HepG2 (cell line): ENCODE measurements at regions not wholly inside any gene's neighbourhood (a gene's known extent, or its start where the extent isn't known, plus 50 kb on each side); places are given as distances from the start of the nearest gene placed in this dataset.

Source experiments
- ATAC-seq: fragments of 200-7000 bp; cut with Tn5 transposase; 3 replicates; pipeline ENCODE4 v1.9.1; 2020; ENCODE audit warnings: mild to moderate bottlenecking, moderate library complexity
- BruUV-seq: library from RNA; stranded (reverse); fragments of 400-500 nt; replicated peaks from 2 replicates; lab custom pipeline; 2021; lab: Mats Ljungman, UMichigan
- CTCF ChIA-PET: fragments of 300-600 bp; formaldehyde crosslinking; extraction: SDS; loops from one replicate; lab custom pipeline; 2021; ENCODE audit warnings: low total read pairs, inconsistent platforms, low intra/inter-chr PET ratio; lab: Yijun Ruan, JAX
- POLR2A ChIA-PET: fragments of 350-600 bp; sonication (Branson Sonifier 250); formaldehyde crosslinking; loops from one replicate; lab custom pipeline; 2020; ENCODE audit warnings: antibody characterized with exemption, inconsistent platforms; lab: Yijun Ruan, JAX
- DNase-seq: peaks from one replicate; pipeline ENCODE4 v3.0.0-alpha.2; 2015; ENCODE audit warnings: low spot score
- FAIRE-seq: peaks from 3 replicates; lab custom pipeline; 2011; peaks lifted over from hg19 to GRCh38; lab: Jason Lieb, UNC
- H2AFZ ChIP-seq: one replicate; pipeline ENCODE4 v1.6.1; 2011; ENCODE audit warnings: low read length, inconsistent platforms
- H3K27ac ChIP-seq: fragments of 300-600 bp; 3 replicates; pipeline ENCODE4 v1.8.0; 2011; ENCODE audit warnings: mixed run types, mild to moderate bottlenecking, mixed read lengths, low read length, inconsistent platforms; ENCODE audit not compliant: insufficient read depth; ENCODE audit errors: extremely low read length
- H3K27me3 ChIP-seq, 2 experiments: fragments of 200-600 bp in 1 of 2; 2 replicates in 1 of 2; 3 replicates in 1 of 2; pipeline versions ENCODE4 v1.6.0 to v1.8.0; 2011; ENCODE audit warnings: low read length in 2 of 2, mild to moderate bottlenecking in 2 of 2, moderate library complexity in 2 of 2, inconsistent platforms in 1 of 2; ENCODE audit not compliant: insufficient read depth in 2 of 2, control insufficient read depth in 1 of 2
- H3K36me3 ChIP-seq, 2 experiments: fragments of 200-600 bp in 1 of 2; replicated peaks in 1 of 2; 2 replicates in 1 of 2; 3 replicates in 1 of 2; pipeline versions ENCODE4 v1.5.1 to v1.8.0; 2011; ENCODE audit warnings: low read length in 2 of 2, inconsistent platforms in 1 of 2; ENCODE audit not compliant: insufficient read depth in 2 of 2, control insufficient read depth in 1 of 2
- H3K4me1 ChIP-seq: 2 replicates; pipeline ENCODE4 v1.5.1; 2012; ENCODE audit warnings: low read length, inconsistent platforms; ENCODE audit not compliant: insufficient read depth
- H3K4me2 ChIP-seq: 2 replicates; pipeline ENCODE4 v1.6.0; 2011; ENCODE audit warnings: low read depth, low read length, inconsistent platforms
- H3K4me3 ChIP-seq, 3 experiments: fragments of 200-600 bp in 1 of 3; sonication (generic), shearing (Covaris generic) in 1 of 3; replicated peaks in 1 of 3; 2 replicates each; pipeline ENCODE4 v1.5.1; 2011 to 2016; ENCODE audit warnings: low read length in 3 of 3, inconsistent platforms in 2 of 3, low read depth in 2 of 3, mild to moderate bottlenecking in 2 of 3, control low read depth in 1 of 3, mixed read lengths in 1 of 3; ENCODE audit not compliant: insufficient read depth in 1 of 3
- H3K79me2 ChIP-seq: one replicate; pipeline ENCODE4 v1.6.1; 2011; ENCODE audit warnings: low read length, inconsistent platforms; ENCODE audit not compliant: insufficient read depth
- H3K9ac ChIP-seq: 2 replicates; pipeline ENCODE4 v1.6.0; 2011; ENCODE audit warnings: mild to moderate bottlenecking, low read depth, low read length, inconsistent platforms; ENCODE audit not compliant: insufficient read depth
- H3K9me3 ChIP-seq: 2 replicates; pipeline ENCODE4 v1.5.1; 2012; ENCODE audit warnings: mild to moderate bottlenecking, low read length
- H4K20me1 ChIP-seq: 2 replicates; pipeline ENCODE4 v1.6.0; 2011; ENCODE audit warnings: inconsistent platforms, mild to moderate bottlenecking, low read length, moderate library complexity; ENCODE audit not compliant: insufficient read depth
- GTF2F1 ChIP-seq: fragments of 150-350 bp; IDR thresholded peaks from 2 replicates; pipeline ENCODE4 v1.6.1; 2014; ENCODE audit warnings: low read length
- HES4 ChIP-seq: sonication (generic); formaldehyde crosslinking; IDR thresholded peaks from 2 replicates; pipeline ENCODE4 v1.9.0; 2021; ENCODE audit warnings: mild to moderate bottlenecking, missing genetic modification reagents, borderline replicate concordance
- JUNB ChIP-seq: sonication (generic); formaldehyde crosslinking; IDR thresholded peaks from 2 replicates; pipeline ENCODE4 v1.8.0; 2022; ENCODE audit warnings: missing genetic modification reagents, mild to moderate bottlenecking, borderline replicate concordance
- SRSF4 ChIP-seq: fragments of 200-400 bp; formaldehyde crosslinking; IDR thresholded peaks from one replicate; pipeline ENCODE4 v1.6.1; 2018; ENCODE audit warnings: mild to moderate bottlenecking, low read depth, low read length, moderate library complexity; ENCODE audit not compliant: poor library complexity, severe bottlenecking
- TMF1 ChIP-seq: sonication (generic); formaldehyde crosslinking; IDR thresholded peaks from 2 replicates; pipeline ENCODE4 v1.8.1; 2022; ENCODE audit warnings: low read depth, missing genetic modification reagents
- ZBTB8A ChIP-seq: sonication (generic); formaldehyde crosslinking; IDR thresholded peaks from 2 replicates; pipeline ENCODE4 v1.4.0; 2020; ENCODE audit warnings: mild to moderate bottlenecking, low read depth, missing genetic modification reagents, borderline replicate concordance
- ZKSCAN1 ChIP-seq: fragments of 150-350 bp; IDR thresholded peaks from 2 replicates; pipeline ENCODE4 v1.6.1; 2014; ENCODE audit warnings: low read length
- ZMYM4 ChIP-seq: sonication (generic); formaldehyde crosslinking; IDR thresholded peaks from 2 replicates; pipeline ENCODE4 v1.8.1; 2023; ENCODE audit warnings: mild to moderate bottlenecking, missing genetic modification reagents
- ZNF296 ChIP-seq: sonication (generic); formaldehyde crosslinking; conservative IDR thresholded peaks from 2 replicates; pipeline ENCODE4 v1.5.0; 2020; ENCODE audit warnings: mild to moderate bottlenecking, missing genetic modification reagents
- ZNF629 ChIP-seq: sonication (generic); formaldehyde crosslinking; conservative IDR thresholded peaks from 2 replicates; pipeline ENCODE4 v1.5.0; 2020; ENCODE audit warnings: missing genetic modification reagents
- ZSCAN21 ChIP-seq: sonication (generic); formaldehyde crosslinking; IDR thresholded peaks from 2 replicates; pipeline ENCODE4 v1.8.0; 2022; ENCODE audit warnings: mild to moderate bottlenecking, missing genetic modification reagents, moderate library complexity, borderline replicate concordance
- WGBS: methylation state at CpG from one replicate; pipeline ENCODE4 v1.1.6; 2017; ENCODE audit warnings: low lambda C conversion rate; 5-methylcytosine and 5-hydroxymethylcytosine counted together
- in situ Hi-C: cut with HindIII; loops from 2 replicates; pipeline ENCODE4 v1.10.0; 2017; ENCODE audit warnings: low pct_unique_long_range_greater_than_20kb; ENCODE audit not compliant: extremely low pct_ligation_motif_present
- intact Hi-C: fragments of 100-400 bp; cut with micrococcal nuclease; formaldehyde crosslinking; loops from one replicate; pipeline ENCODE4 v1.10.0; 2022; ENCODE audit not compliant: unreplicated experiment
- TF ChIP-seq, protein P1 (sequence below): sonication (generic); formaldehyde crosslinking; IDR thresholded peaks from 2 replicates; pipeline ENCODE4 v1.8.0; 2022; ENCODE audit warnings: missing genetic modification reagents, mild to moderate bottlenecking, borderline replicate concordance
- TF ChIP-seq, protein P2 (sequence below): sonication (generic); formaldehyde crosslinking; IDR thresholded peaks from 2 replicates; pipeline ENCODE4 v1.4.0; 2020; ENCODE audit warnings: missing genetic modification reagents
- TF ChIP-seq, protein P3 (sequence below): sonication (generic); formaldehyde crosslinking; IDR thresholded peaks from 2 replicates; pipeline ENCODE4 v1.5.0; 2020; ENCODE audit warnings: missing genetic modification reagents, mild to moderate bottlenecking, borderline replicate concordance

DNA sequence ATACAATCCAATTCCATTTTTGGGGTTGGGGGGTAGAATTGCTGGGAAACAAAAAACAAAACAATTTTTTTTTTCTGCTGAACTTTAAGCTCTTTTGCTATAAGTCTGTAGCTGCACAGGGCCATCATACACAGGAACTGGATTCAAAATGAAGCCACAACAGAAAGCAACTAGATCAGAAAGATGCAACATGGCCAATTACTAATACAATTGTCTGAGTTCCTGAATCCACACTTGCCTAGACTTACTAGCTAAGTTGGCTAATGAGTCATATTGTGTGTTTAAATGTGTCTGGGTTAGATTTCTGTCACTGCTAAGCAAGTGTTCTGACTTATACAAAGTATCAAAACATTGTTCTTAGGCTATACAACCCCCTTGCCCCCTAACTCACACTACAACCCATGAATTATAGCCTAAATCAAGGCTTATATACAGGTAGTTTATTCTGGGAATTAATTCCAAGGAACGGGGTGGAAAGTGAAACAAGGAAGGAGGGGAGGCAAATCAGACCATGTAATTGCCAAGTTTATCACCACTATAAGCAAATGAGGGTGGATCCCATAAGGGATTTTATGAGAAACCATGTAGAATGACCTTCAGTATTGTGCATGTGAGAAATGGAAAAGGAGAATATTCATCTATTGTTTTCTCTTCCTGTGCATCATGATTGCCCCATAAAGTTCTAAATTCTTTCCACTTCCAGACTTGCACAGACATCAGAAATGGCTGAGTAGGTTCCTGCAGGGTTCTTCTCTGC, 337.9 kb upstream of the SORCS1 start:
- H3K27me3 ChIP-seq: no peaks in the 10 kb centered on the region; a peak in 1 of 5 replicates
- no peak overlapping the region for H2AFZ ChIP-seq
- no peaks in the 10 kb centered on the region for H3K36me3 ChIP-seq
- 0% methylated on average over 1 of the region's 1 CpG for WGBS
- H3K27ac ChIP-seq: no peak overlapping the region
- no peak overlapping the region for H3K4me3 ChIP-seq
- CTCF ChIA-PET: no interaction called here
- in situ Hi-C loops (no loop called here), intact Hi-C loops (no loop called here)
- no peak overlapping the region for H3K4me2 ChIP-seq
- no peaks in the 10 kb centered on the region for H3K4me1 ChIP-seq
- peaks cover 86% of the 10 kb centered on the region for H3K9me3 ChIP-seq
- no peak overlapping the region for H3K9ac ChIP-seq
- ATAC-seq (no peak), FAIRE-seq (no peak), DNase-seq (no peak)
- no peaks in the 10 kb centered on the region for H4K20me1 ChIP-seq
- TF ChIP-seq GTF2F1 (no peak), TMF1 (CRISPR knock-in tag) (no peak), ZSCAN21 (CRISPR knock-in tag) (no peak), JUNB (CRISPR knock-in tag) (no peak), ZMYM4 (CRISPR knock-in tag) (no peak), HES4 (CRISPR knock-in tag) (no peak), ZBTB8A (CRISPR knock-in tag) (no peak), SRSF4 (no peak), ZNF296 (CRISPR knock-in tag) (no peak), ZNF629 (CRISPR knock-in tag) (no peak), ZKSCAN1 (no peak)
- TF ChIP-seq, protein P1, sequence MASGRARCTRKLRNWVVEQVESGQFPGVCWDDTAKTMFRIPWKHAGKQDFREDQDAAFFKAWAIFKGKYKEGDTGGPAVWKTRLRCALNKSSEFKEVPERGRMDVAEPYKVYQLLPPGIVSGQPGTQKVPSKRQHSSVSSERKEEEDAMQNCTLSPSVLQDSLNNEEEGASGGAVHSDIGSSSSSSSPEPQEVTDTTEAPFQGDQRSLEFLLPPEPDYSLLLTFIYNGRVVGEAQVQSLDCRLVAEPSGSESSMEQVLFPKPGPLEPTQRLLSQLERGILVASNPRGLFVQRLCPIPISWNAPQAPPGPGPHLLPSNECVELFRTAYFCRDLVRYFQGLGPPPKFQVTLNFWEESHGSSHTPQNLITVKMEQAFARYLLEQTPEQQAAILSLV (CRISPR knock-in tag): no peak
- TF ChIP-seq, protein P2, sequence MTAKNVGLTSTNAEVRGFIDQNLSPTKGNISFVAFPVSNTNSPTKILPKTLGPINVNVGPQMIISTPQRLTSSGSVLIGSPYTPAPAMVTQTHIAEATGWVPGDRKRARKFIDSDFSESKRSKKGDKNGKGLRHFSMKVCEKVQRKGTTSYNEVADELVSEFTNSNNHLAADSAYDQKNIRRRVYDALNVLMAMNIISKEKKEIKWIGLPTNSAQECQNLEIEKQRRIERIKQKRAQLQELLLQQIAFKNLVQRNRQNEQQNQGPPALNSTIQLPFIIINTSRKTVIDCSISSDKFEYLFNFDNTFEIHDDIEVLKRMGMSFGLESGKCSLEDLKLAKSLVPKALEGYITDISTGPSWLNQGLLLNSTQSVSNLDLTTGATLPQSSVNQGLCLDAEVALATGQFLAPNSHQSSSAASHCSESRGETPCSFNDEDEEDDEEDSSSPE (CRISPR knock-in tag): no peak
- TF ChIP-seq, protein P3, sequence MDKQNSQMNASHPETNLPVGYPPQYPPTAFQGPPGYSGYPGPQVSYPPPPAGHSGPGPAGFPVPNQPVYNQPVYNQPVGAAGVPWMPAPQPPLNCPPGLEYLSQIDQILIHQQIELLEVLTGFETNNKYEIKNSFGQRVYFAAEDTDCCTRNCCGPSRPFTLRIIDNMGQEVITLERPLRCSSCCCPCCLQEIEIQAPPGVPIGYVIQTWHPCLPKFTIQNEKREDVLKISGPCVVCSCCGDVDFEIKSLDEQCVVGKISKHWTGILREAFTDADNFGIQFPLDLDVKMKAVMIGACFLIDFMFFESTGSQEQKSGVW: no peak
- H3K79me2 ChIP-seq: no peaks in the 10 kb centered on the region
- POLR2A ChIA-PET: no interaction called here
- BruUV-seq: no TSS peak
